ENCODE measurements at regions not wholly inside any gene's neighbourhood (a gene's known extent, or its start where the extent isn't known, plus 50 kb on each side); places are given as distances from the start of the nearest gene placed in this dataset.

DNA sequence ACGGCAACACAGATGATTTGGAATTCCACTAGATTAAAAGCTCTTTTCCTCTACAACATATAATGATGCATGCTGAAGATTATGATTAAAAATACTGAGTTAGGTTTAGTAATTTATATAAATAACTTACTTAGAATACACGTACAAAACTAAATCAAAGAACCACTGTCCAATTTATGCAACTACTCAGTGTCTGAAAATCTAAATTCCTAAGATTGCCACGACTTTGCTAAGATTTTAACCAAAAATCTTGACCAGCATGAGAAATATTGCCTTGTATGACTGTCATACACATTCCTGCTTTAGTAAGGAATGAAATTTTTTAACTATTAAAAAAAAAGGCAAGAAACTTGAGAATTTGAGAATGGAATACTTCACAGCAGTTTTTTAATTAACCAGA lies 292.4 kb downstream of the ZNF608 start (continued):
- no peak for TF ChIP-seq TCF4 (CRISPR knock-in tag; IDR thresholded peaks at IDR 0.05; ENCODE audit: borderline replicate concordance)
- TF ChIP-seq RARB (CRISPR knock-in tag; IDR thresholded peaks at IDR 0.05) = no peak
- no peak for TF ChIP-seq ZFP3 (CRISPR knock-in tag; IDR thresholded peaks at IDR 0.05)

- no peak for ATAC-seq
Observed at GRCh38 chr5:124453221-124454051, 293.0 kb downstream of the ZNF608 start.

GRCh38 chr5:124452412-124452811 lies 294.0 kb downstream of the ZNF608 start:
- no peak for ATAC-seq
- TF ChIP-seq BACH2 (CRISPR knock-in tag; IDR thresholded peaks at IDR 0.05; ENCODE audit: borderline replicate concordance) (no peak), CSRNP3 (CRISPR knock-in tag; IDR thresholded peaks at IDR 0.05) (no peak), ISL1 (CRISPR knock-in tag; IDR thresholded peaks at IDR 0.05) (no peak), RARB (CRISPR knock-in tag; IDR thresholded peaks at IDR 0.05) (no peak), OSR1 (CRISPR knock-in tag; IDR thresholded peaks at IDR 0.05) (no peak), ZFP30 (CRISPR knock-in tag; IDR thresholded peaks at IDR 0.05) (no peak)

More at GRCh38 chr5:124453221-124454051, 293.0 kb downstream of the ZNF608 start:
- no peak for TF ChIP-seq TCF4 (CRISPR knock-in tag; IDR thresholded peaks at IDR 0.05; ENCODE audit: borderline replicate concordance)
- no peak for TF ChIP-seq OSR1 (CRISPR knock-in tag; IDR thresholded peaks at IDR 0.05)
- TF ChIP-seq BACH2 (CRISPR knock-in tag; IDR thresholded peaks at IDR 0.05; ENCODE audit: borderline replicate concordance) = no peak
- TF ChIP-seq, protein P1, sequence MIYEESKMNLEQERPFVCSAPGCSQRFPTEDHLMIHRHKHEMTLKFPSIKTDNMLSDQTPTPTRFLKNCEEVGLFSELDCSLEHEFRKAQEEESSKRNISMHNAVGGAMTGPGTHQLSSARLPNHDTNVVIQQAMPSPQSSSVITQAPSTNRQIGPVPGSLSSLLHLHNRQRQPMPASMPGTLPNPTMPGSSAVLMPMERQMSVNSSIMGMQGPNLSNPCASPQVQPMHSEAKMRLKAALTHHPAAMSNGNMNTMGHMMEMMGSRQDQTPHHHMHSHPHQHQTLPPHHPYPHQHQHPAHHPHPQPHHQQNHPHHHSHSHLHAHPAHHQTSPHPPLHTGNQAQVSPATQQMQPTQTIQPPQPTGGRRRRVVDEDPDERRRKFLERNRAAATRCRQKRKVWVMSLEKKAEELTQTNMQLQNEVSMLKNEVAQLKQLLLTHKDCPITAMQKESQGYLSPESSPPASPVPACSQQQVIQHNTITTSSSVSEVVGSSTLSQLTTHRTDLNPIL (CRISPR knock-in tag; IDR thresholded peaks at IDR 0.05; ENCODE audit: low read depth) = no peak
- TF ChIP-seq ESRRG (CRISPR knock-in tag; IDR thresholded peaks at IDR 0.05) = no peak

DNA sequence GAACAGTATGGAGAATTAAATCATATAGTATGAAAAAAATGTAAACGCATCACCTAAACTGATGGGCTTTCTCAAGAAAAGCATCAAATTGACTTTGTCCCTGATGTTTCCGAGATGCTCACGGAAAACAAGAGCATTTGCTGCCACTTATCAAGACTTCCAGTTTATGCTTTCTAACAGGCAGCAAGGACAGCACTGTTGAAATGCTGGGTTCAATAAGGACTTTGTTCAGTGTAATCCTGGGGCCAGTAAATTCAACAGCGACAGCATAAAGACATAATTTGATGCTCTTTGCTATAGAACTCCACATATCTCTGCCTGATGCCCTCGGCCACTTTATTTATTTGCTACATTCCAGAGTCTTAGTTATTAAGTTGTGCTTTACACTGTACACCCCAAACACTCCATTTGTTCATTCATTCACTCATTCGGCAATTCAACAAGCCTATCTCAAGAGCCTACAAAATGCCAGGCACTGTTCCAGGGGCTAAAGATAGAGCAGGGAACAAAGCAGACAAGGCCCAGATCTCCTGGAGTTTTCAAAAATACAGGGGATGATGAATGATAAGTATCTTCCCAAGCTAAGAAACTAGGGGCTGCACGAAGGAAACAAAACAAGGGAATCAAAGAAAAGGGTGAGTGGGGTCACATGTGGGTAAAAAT lies 294.6 kb downstream of the ZNF608 start:
- TF ChIP-seq BACH2 (CRISPR knock-in tag; IDR thresholded peaks at IDR 0.05; ENCODE audit: borderline replicate concordance) (no peak), RARB (CRISPR knock-in tag; IDR thresholded peaks at IDR 0.05) (no peak)
- ATAC-seq = no peak

- TF ChIP-seq TCF4 (CRISPR knock-in tag; IDR thresholded peaks at IDR 0.05; ENCODE audit: borderline replicate concordance) (no peak), ZNF70 (CRISPR knock-in tag; IDR thresholded peaks at IDR 0.05) (no peak), PPARA (CRISPR knock-in tag; IDR thresholded peaks at IDR 0.05; ENCODE audit: borderline replicate concordance) (no peak), CSRNP3 (CRISPR knock-in tag; IDR thresholded peaks at IDR 0.05) (no peak), RARB (CRISPR knock-in tag; IDR thresholded peaks at IDR 0.05) (no peak), TSHZ2 (CRISPR knock-in tag; IDR thresholded peaks at IDR 0.05) (no peak), ZFP30 (CRISPR knock-in tag; IDR thresholded peaks at IDR 0.05) (no peak), GLIS3 (CRISPR knock-in tag; IDR thresholded peaks at IDR 0.05) (no peak), ZNF8 (CRISPR knock-in tag; IDR thresholded peaks at IDR 0.05) (no peak)
- TF ChIP-seq, protein P2, sequence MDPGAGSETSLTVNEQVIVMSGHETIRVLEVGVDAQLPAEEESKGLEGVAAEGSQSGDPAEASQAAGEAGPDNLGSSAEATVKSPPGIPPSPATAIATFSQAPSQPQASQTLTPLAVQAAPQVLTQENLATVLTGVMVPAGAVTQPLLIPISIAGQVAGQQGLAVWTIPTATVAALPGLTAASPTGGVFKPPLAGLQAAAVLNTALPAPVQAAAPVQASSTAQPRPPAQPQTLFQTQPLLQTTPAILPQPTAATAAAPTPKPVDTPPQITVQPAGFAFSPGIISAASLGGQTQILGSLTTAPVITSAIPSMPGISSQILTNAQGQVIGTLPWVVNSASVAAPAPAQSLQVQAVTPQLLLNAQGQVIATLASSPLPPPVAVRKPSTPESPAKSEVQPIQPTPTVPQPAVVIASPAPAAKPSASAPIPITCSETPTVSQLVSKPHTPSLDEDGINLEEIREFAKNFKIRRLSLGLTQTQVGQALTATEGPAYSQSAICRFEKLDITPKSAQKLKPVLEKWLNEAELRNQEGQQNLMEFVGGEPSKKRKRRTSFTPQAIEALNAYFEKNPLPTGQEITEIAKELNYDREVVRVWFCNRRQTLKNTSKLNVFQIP (CRISPR knock-in tag; IDR thresholded peaks at IDR 0.05; ENCODE audit: borderline replicate concordance, low read depth) = no peak
- no peak for ATAC-seq
Observed at GRCh38 chr5:124446120-124446519, 300.3 kb downstream of the ZNF608 start.
